Cardiac fibroblast (primary cell): ENCODE measurements at regions not wholly inside any gene's neighbourhood (a gene's known extent, or its start where the extent isn't known, plus 50 kb on each side); places are given as distances from the start of the nearest gene placed in this dataset.

ENCODE experiments used
- DNase-seq, 2 donors: peaks; one replicate each; pipeline versions ENCODE4 v3.0.0 to v3.0.0-alpha.2; 2010; ENCODE audit warnings: low read depth in 2 of 2
- H3K4me3 ChIP-seq, 2 donors: replicated peaks in 1 of 2; 1 replicate in 1 of 2; 2 replicates in 1 of 2; pipeline ENCODE4 v1.5.1; 2011; ENCODE audit warnings: low read depth in 2 of 2, low read length in 2 of 2, mild to moderate bottlenecking in 2 of 2, moderate library complexity in 1 of 2
- CTCF ChIP-seq: IDR thresholded peaks from one replicate; pipeline ENCODE4 v1.5.1; 2011; ENCODE audit warnings: low read depth, mild to moderate bottlenecking, low read length, inconsistent platforms

GRCh38 chr10:76695069-76695468 lies 942.5 kb downstream of the KCNMA1 start:
- no peak for TF ChIP-seq CTCF
- H3K4me3 ChIP-seq: no peak overlapping the region
- no peak for DNase-seq

- DNase-seq: no peak
- TF ChIP-seq CTCF: no peak
- H3K4me3 ChIP-seq: no peak overlapping the region
Measured at GRCh38 chr10:76686201-76686600, 951.4 kb downstream of the KCNMA1 start.

GRCh38 chr10:76684968-76685367 lies 952.6 kb downstream of the KCNMA1 start:
- no peak for TF ChIP-seq CTCF
- no peak for DNase-seq
- no peak overlapping the region for H3K4me3 ChIP-seq

GRCh38 chr10:76681153-76681552 lies 956.5 kb downstream of the KCNMA1 start:
- TF ChIP-seq CTCF: no peak
- no peak for DNase-seq
- no peak overlapping the region for H3K4me3 ChIP-seq

- DNase-seq: no peak
Measured at GRCh38 chr10:76679030-76679429, 958.6 kb downstream of the KCNMA1 start.

GRCh38 chr10:76675951-76676587 lies 961.5 kb downstream of the KCNMA1 start:
- no peak for TF ChIP-seq CTCF
- peak; percentile 7 to 47 for DNase-seq
- H3K4me3 ChIP-seq: no peak overlapping the region

More at GRCh38 chr10:76679030-76679429, 958.6 kb downstream of the KCNMA1 start:
- no peak for TF ChIP-seq CTCF
- no peak overlapping the region for H3K4me3 ChIP-seq

GRCh38 chr10:76675561-76675950 lies 962.1 kb downstream of the KCNMA1 start:
- DNase-seq: no peak
- no peak for TF ChIP-seq CTCF
- no peak overlapping the region for H3K4me3 ChIP-seq
